ENCODE measurements at regions not wholly inside any gene's neighbourhood (a gene's known extent, or its start where the extent isn't known, plus 50 kb on each side); places are given as distances from the start of the nearest gene placed in this dataset.

DNA sequence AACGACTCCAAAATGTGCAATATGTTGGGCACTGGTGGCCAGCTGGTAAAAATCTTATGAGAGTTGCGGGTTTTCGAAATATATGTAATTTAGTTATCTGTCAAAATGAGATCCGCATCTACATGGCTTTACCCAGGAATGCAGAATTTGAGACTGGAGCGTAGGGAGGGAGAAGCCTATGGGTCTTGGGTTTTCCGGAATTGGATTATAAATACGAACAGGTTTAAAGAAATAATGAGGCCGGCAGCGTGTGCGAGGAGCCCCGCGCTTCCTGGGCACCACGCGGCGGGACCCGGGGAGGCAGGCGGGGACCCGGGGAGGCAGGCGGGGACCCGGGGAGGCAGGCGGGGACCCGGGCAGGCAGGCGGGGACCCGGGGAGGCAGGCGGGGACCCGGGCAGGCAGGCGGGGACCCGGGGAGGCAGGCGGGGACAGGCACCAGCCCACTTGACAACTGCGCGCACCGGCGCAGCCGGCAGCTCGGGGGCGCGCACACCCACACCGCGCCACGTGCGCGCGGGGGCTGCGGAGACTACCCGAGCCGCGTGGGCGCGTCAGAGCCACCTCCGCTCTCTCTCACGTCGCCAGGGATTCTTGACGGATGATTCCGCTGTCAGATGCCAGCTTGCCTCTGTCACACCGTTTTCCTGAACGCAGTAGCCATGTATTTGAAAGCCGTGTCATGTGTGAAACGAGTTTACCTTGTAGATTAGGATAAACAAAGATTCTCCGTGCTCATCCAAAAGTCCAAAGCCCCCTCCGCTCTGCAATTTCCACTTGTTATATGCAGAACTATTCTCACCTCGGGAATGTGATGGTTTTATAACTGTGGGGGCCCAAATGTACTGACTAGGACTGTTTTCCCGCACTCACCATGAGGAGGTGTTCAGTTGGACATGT lies 54.3 kb upstream of the HNRNPU start (continued):
- TF ChIP-seq ZNF398 (tag by site-specific recombination; IDR thresholded peaks at IDR 0.05) (peak; percentile 50), TRIM28 (IDR thresholded peaks at IDR 0.05; ENCODE audit: borderline replicate concordance, low read length) (no peak), ZNF416 (tag by site-specific recombination; IDR thresholded peaks at IDR 0.05) (no peak), ZBTB26 (tag by site-specific recombination; optimal IDR thresholded peaks at IDR 0.05) (peak; percentile 98), ZNF837 (tag by site-specific recombination; IDR thresholded peaks at IDR 0.05) (no peak), ZBTB7A (tag by site-specific recombination; IDR thresholded peaks at IDR 0.05; ENCODE audit: low read depth) (peak; percentile 24; the same call in 1 of the 2 replicates), ZNF530 (tag by site-specific recombination; IDR thresholded peaks at IDR 0.05; ENCODE audit: low read depth) (no peak), ZNF792 (tag by site-specific recombination; IDR thresholded peaks at IDR 0.05) (no peak), KLF7 (tag by site-specific recombination; IDR thresholded peaks at IDR 0.05; ENCODE audit: borderline replicate concordance) (no peak), ZNF10 (tag by site-specific recombination; IDR thresholded peaks at IDR 0.05) (no peak), ZNF366 (tag by site-specific recombination; conservative IDR thresholded peaks at IDR 0.05) (no peak), ZNF791 (tag by site-specific recombination; IDR thresholded peaks at IDR 0.05) (no peak), ZNF433 (tag by site-specific recombination; IDR thresholded peaks at IDR 0.05; ENCODE audit: low read depth) (no peak), ZNF155 (tag by site-specific recombination; IDR thresholded peaks at IDR 0.05) (no peak), ZBTB49 (tag by site-specific recombination; IDR thresholded peaks at IDR 0.05; ENCODE audit: low read depth) (no peak), OSR2 (tag by site-specific recombination; IDR thresholded peaks at IDR 0.05) (peak; percentile 55), ZNF701 (tag by site-specific recombination; IDR thresholded peaks at IDR 0.05) (no peak), ZBTB6 (tag by site-specific recombination; IDR thresholded peaks at IDR 0.05) (no peak), ZNF488 (tag by site-specific recombination; IDR thresholded peaks at IDR 0.05) (no peak), ZNF121 (tag by site-specific recombination; IDR thresholded peaks at IDR 0.05) (no peak), PRDM6 (tag by site-specific recombination; IDR thresholded peaks at IDR 0.05) (no peak), ZNF2 (tag by site-specific recombination; IDR thresholded peaks at IDR 0.05) (peak; percentile 45; the same call in 1 of the 2 replicates), GLIS2 (tag by site-specific recombination; IDR thresholded peaks at IDR 0.05) (peak; percentile 41; the same call in 1 of the 2 replicates), ZNF707 (tag by site-specific recombination; IDR thresholded peaks at IDR 0.05) (no peak), GLI4 (tag by site-specific recombination; IDR thresholded peaks at IDR 0.05) (no peak)
- TF ChIP-seq, protein P1, sequence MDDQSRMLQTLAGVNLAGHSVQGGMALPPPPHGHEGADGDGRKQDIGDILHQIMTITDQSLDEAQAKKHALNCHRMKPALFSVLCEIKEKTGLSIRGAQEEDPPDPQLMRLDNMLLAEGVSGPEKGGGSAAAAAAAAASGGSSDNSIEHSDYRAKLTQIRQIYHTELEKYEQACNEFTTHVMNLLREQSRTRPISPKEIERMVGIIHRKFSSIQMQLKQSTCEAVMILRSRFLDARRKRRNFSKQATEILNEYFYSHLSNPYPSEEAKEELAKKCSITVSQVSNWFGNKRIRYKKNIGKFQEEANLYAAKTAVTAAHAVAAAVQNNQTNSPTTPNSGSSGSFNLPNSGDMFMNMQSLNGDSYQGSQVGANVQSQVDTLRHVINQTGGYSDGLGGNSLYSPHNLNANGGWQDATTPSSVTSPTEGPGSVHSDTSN (CRISPR knock-in tag; IDR thresholded peaks at IDR 0.05): no peak
- TF ChIP-seq, protein P2, sequence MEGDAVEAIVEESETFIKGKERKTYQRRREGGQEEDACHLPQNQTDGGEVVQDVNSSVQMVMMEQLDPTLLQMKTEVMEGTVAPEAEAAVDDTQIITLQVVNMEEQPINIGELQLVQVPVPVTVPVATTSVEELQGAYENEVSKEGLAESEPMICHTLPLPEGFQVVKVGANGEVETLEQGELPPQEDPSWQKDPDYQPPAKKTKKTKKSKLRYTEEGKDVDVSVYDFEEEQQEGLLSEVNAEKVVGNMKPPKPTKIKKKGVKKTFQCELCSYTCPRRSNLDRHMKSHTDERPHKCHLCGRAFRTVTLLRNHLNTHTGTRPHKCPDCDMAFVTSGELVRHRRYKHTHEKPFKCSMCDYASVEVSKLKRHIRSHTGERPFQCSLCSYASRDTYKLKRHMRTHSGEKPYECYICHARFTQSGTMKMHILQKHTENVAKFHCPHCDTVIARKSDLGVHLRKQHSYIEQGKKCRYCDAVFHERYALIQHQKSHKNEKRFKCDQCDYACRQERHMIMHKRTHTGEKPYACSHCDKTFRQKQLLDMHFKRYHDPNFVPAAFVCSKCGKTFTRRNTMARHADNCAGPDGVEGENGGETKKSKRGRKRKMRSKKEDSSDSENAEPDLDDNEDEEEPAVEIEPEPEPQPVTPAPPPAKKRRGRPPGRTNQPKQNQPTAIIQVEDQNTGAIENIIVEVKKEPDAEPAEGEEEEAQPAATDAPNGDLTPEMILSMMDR (tag by site-specific recombination; IDR thresholded peaks at IDR 0.05): peak; percentile 51; the same call in 1 of the 2 replicates

Measured in HEK293 (cell line).